ENCODE measurements at regions not wholly inside any gene's neighbourhood (a gene's known extent, or its start where the extent isn't known, plus 50 kb on each side); places are given as distances from the start of the nearest gene placed in this dataset.

DNA sequence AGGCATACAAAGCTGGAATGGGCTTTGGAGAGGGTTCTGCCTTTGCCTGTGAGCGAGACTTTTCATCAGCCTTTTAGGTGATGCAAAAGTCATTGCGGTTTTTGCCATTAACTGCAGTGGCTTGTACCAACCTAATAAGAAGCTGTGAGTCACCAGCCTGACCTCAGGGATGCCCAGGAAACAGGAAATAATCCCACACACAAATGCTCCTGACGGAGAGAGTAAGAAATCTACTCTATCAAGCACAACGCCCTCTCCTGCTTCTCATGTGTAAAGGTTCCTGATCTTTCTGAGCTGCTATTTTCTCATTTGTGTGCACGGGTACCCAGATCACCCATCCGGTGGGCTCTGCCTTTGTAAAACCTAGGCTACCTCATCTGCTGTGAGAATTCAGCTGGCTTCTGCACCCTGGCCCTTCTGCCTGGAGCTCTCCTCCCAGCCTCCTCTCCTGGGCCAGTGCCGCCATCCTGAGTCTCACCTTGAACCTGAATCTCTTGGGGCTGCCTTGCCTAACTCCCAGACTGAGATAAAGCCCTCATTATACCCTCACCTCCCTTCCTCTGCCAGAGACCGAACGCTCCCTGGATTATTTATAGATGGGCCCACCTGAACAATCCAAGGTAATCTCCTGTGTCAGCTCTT is 299.7 kb downstream of the C16orf95 start:
- TF ChIP-seq, protein P1, sequence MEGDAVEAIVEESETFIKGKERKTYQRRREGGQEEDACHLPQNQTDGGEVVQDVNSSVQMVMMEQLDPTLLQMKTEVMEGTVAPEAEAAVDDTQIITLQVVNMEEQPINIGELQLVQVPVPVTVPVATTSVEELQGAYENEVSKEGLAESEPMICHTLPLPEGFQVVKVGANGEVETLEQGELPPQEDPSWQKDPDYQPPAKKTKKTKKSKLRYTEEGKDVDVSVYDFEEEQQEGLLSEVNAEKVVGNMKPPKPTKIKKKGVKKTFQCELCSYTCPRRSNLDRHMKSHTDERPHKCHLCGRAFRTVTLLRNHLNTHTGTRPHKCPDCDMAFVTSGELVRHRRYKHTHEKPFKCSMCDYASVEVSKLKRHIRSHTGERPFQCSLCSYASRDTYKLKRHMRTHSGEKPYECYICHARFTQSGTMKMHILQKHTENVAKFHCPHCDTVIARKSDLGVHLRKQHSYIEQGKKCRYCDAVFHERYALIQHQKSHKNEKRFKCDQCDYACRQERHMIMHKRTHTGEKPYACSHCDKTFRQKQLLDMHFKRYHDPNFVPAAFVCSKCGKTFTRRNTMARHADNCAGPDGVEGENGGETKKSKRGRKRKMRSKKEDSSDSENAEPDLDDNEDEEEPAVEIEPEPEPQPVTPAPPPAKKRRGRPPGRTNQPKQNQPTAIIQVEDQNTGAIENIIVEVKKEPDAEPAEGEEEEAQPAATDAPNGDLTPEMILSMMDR (conservative IDR thresholded peaks at IDR 0.05; ENCODE audit: low read depth), result no peak; the same call in 1 of the 2 replicates
- CTCF ChIA-PET, result interaction anchor here (0.6 to 1.5 kb wide), 14 partner anchors 12 to 1731 kb away, joined by 3 to 7 read pairs (median 4); no protein-coding TSS in a partner anchor
- peak; percentile 89 for DNase-seq (ENCODE audit: low spot score)
- peak overlapping the region; percentile 57 for H3K27ac ChIP-seq
- POLR2A ChIA-PET (ENCODE audit: low non-redundant PET), result no interaction called here

DNA sequence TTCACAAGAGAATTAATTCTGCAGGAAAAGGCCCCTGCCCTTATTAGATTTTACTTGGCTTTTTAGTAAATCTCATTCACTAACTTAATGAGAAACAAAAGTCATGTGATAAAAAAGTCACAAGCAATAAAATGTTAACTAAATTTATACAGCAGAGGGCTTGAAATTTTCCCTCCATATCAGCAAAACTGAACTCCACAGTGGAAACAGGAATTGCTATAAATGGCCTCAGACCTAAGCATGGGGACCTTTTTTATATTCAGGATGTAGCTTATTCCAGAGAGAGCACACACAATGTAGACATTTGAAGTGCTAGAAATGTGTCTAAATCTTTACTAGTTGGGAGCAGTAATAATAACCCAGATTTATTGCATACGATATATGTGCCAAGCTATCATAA is 291.5 kb downstream of the C16orf95 start:
- H3K27ac ChIP-seq, result no peak overlapping the region
- ChIA-PET POLR2A (ENCODE audit: low non-redundant PET) (no interaction called here), CTCF (no interaction called here)
- TF ChIP-seq, protein P1 (conservative IDR thresholded peaks at IDR 0.05; ENCODE audit: low read depth), result no peak
- DNase-seq (ENCODE audit: low spot score), result no peak

DNA sequence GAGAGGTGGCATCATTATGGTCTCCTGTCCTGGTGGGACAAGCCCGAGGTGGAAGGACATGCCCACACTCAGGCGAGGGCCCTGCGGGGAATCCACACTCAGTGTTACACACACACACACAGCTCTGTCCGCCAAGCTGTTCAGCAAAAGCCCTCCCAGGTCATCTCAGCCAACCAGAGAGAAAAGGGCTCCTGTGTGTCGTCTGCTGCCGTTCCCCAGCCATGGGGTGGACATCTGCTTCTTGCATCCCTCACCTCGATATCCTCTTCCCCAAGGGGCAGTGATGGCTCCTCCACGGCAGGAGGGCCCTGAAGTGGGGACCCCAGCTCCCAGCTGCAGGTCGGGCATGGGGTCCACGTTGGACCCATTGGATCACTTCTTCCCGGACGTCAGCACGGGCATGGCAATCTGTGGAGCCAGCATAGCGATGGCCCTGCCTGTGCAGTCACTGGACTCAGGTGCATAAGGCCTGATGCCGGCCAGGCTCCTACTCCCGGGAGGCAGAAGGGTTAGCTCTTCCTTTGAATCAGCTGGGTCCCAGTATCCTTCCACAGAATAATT is 290.1 kb downstream of the C16orf95 start:
- TF ChIP-seq, protein P1 (conservative IDR thresholded peaks at IDR 0.05; ENCODE audit: low read depth), result no peak
- ChIA-PET POLR2A (ENCODE audit: low non-redundant PET) (no interaction called here), CTCF (interaction anchor here (0.6 kb wide), 1 partner anchor 9 kb away, joined by 4 read pairs; no protein-coding TSS in a partner anchor)
- no peak overlapping the region for H3K27ac ChIP-seq
- DNase-seq (ENCODE audit: low spot score), result no peak

DNA sequence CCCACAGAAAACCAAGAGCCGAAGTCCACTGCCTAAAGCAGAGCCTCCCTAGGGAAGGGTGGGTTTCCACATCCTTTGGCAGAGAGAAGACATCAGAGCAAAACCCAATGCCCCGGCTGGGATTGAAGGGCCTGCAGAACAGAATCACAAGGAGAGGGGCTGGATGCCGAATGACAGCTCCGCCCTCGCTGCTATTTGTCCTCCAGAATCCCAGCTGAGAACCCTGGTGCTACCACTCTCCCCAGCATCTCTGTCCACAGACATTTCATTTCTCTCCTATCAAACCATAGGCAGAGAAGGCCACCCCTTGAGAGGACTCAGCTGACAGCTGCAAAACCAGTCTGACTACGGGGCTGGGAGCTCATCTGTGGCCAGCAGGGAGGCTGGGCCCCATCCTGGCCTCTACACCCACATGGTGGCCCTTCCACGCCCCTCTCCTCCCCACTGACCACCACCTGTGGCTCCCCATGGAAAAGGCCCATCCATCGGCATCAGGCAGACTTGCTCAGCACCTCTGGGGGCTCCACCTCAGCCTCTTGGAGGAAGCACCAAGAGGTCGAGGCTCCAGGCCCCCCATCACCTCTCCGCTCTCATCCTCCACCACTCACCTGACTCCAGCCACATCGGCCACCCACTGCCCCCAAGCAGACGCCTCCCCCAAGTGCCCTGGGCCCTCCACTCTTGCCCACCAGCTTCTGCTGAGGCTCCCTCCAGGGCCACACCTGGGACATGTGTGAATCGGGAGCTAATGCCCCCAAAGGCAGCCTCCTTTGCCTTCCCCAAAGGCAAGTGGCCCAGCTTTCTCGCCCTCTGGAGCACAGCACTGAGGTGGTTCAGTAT is 288.5 kb downstream of the C16orf95 start:
- DNase-seq (ENCODE audit: low spot score), result no peak
- H3K27ac ChIP-seq, result no peak overlapping the region
- TF ChIP-seq, protein P1 (conservative IDR thresholded peaks at IDR 0.05; ENCODE audit: low read depth), result no peak
- CTCF ChIA-PET, result interaction anchor here (1.5 kb wide), 1 partner anchor 11 kb away, joined by 5 read pairs; no protein-coding TSS in a partner anchor
- POLR2A ChIA-PET (ENCODE audit: low non-redundant PET), result interaction anchor here (0.6 kb wide), 1 partner anchor 321 kb away, joined by 5 read pairs; no protein-coding TSS in a partner anchor

DNA sequence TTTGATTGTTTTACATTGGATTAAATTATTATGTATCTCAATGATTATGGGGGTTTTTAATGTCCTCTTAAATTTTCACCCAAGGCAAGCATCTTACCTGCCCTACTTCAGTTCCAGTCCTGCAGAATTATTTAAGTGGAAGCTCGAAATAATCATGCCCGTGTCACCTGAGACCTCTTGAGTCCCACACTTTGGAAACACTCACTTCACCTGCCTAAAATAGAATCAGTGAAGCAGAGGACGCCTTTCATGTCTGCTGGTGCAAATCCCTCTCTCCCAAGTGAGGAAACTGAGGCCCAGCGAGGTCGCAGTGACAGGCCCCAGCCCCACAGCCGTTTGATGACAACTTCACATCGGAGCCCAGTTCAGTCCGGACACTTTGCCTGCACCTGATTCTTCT is 284.6 kb downstream of the C16orf95 start:
- no peak overlapping the region for H3K27ac ChIP-seq
- ChIA-PET POLR2A (ENCODE audit: low non-redundant PET) (no interaction called here), CTCF (no interaction called here)
- TF ChIP-seq, protein P1 (conservative IDR thresholded peaks at IDR 0.05; ENCODE audit: low read depth), result no peak
- no peak for DNase-seq (ENCODE audit: low spot score)

DNA sequence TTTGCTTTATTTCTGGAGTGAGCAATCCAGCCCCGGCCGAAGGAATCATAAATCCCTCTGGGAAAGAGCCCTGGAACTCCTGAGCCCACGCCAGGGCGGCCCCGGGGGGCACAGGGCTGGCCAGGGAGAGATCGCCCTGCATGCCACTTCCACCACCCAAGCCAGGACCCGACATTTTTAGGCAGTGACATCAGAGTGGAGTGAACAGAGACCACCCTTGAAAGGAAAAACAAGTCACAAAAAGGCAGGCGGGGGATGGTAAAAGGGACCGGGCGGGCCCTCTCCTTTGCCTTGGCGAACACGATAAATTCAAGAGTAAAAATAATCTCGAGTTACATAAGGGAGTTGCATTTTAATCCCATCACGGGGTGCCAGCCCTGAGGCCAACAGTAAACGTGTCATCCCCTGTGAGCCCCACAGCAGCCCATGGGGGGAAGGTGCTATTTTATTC is 284.1 kb downstream of the C16orf95 start:
- DNase-seq (ENCODE audit: low spot score), result no peak
- no peak overlapping the region for H3K27ac ChIP-seq
- ChIA-PET CTCF (no interaction called here), POLR2A (ENCODE audit: low non-redundant PET) (no interaction called here)
- TF ChIP-seq, protein P1 (conservative IDR thresholded peaks at IDR 0.05; ENCODE audit: low read depth), result no peak

Data from RWPE1 (cell line).